GM12892 (cell line): ENCODE measurements at regions not wholly inside any gene's neighbourhood (a gene's known extent, or its start where the extent isn't known, plus 50 kb on each side); places are given as distances from the start of the nearest gene placed in this dataset.

Experiments
- POLR2A ChIP-seq: IDR thresholded peaks from 2 replicates; pipeline ENCODE4 v1.6.1; 2011; ENCODE audit warnings: low read depth, low read length, control low read depth
- POLR2AphosphoS5 ChIP-seq: IDR thresholded peaks from 2 replicates; pipeline ENCODE4 v1.6.1; 2011; ENCODE audit warnings: low read depth, low read length, control low read depth

DNA sequence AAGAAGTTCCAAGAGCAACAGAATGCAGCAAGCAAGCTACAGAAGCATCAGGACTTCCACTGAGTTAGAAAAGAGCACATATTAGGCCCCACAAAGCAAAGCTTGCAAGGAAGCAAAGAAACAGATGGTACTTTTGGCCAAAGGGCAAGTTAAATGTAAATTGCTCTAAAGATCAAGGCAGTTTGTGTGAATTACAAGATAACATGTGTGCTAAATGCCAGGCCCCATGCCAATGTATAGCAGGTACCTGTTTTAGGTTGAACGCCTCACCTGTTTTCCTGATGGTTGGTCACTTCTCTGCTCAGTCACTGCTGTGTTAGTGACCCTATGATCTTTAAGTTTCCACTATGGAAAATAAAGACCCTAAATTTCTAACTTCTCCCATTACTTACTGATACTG is 606.5 kb upstream of the GYPC start:
- TF ChIP-seq POLR2A (no peak), POLR2AphosphoS5 (no peak)
